ENCODE measurements at regions not wholly inside any gene's neighbourhood (a gene's known extent, or its start where the extent isn't known, plus 50 kb on each side); places are given as distances from the start of the nearest gene placed in this dataset.

- no peak for TF ChIP-seq POLR2A (IDR thresholded peaks at IDR 0.05)
- TF ChIP-seq, protein P1, sequence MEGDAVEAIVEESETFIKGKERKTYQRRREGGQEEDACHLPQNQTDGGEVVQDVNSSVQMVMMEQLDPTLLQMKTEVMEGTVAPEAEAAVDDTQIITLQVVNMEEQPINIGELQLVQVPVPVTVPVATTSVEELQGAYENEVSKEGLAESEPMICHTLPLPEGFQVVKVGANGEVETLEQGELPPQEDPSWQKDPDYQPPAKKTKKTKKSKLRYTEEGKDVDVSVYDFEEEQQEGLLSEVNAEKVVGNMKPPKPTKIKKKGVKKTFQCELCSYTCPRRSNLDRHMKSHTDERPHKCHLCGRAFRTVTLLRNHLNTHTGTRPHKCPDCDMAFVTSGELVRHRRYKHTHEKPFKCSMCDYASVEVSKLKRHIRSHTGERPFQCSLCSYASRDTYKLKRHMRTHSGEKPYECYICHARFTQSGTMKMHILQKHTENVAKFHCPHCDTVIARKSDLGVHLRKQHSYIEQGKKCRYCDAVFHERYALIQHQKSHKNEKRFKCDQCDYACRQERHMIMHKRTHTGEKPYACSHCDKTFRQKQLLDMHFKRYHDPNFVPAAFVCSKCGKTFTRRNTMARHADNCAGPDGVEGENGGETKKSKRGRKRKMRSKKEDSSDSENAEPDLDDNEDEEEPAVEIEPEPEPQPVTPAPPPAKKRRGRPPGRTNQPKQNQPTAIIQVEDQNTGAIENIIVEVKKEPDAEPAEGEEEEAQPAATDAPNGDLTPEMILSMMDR (IDR thresholded peaks at IDR 0.05): no peak
These were observed 78.2 kb upstream of the PAQR3 start for GRCh38 chr4:79017481-79017880.
